K562 (cell line): ENCODE measurements at regions not wholly inside any gene's neighbourhood (a gene's known extent, or its start where the extent isn't known, plus 50 kb on each side); places are given as distances from the start of the nearest gene placed in this dataset.

ENCODE experiments used
- ETV5 ChIP-seq: sonication (generic); formaldehyde crosslinking; IDR thresholded peaks from 2 replicates; pipeline ENCODE4 v1.4.0; 2020; ENCODE audit warnings: low read depth, mild to moderate bottlenecking, missing genetic modification reagents
- HCFC1 ChIP-seq: IDR thresholded peaks from 2 replicates; pipeline ENCODE4 v1.6.1; 2012; ENCODE audit warnings: low read depth, low read length, improper control_type of control experiment
- HDAC8 ChIP-seq: fragments of 450-650 bp; IDR thresholded peaks from 2 replicates; pipeline ENCODE4 v1.6.1; 2016; ENCODE audit warnings: mild to moderate bottlenecking, missing genetic modification characterization, moderate library complexity, missing compliant biosample characterization
- MED1 ChIP-seq: sonication (generic); formaldehyde crosslinking; IDR thresholded peaks from 2 replicates; pipeline ENCODE4 v1.8.1; 2023; ENCODE audit warnings: missing genetic modification reagents, borderline replicate concordance
- NFE2 ChIP-seq: IDR thresholded peaks from 2 replicates; pipeline ENCODE4 v1.6.1; 2014; ENCODE audit warnings: antibody characterized with exemption, low read depth
- RBM15 ChIP-seq: fragments of 200-400 bp; formaldehyde crosslinking; IDR thresholded peaks from 2 replicates; pipeline ENCODE4 v1.6.1; 2018; ENCODE audit warnings: mild to moderate bottlenecking, low read length, moderate library complexity; ENCODE audit not compliant: insufficient read depth
- SIN3A ChIP-seq, 2 experiments: fragments of 150-350 bp in 1 of 2; IDR thresholded peaks; 2 replicates each; pipeline ENCODE4 v1.6.1; 2011 to 2016; ENCODE audit warnings: borderline replicate concordance in 2 of 2, low read depth in 2 of 2, low read length in 2 of 2, mild to moderate bottlenecking in 2 of 2, moderate library complexity in 2 of 2; ENCODE audit not compliant: control insufficient read depth in 1 of 2
- ZBTB1 ChIP-seq: sonication (generic); formaldehyde crosslinking; IDR thresholded peaks from 2 replicates; pipeline ENCODE4 v1.8.1; 2023; ENCODE audit warnings: missing genetic modification reagents, low read depth, mild to moderate bottlenecking, borderline replicate concordance
- TF ChIP-seq, protein P1 (sequence below), 2 experiments: fragments of 450-650 bp in 1 of 2; sonication (generic) in 1 of 2; formaldehyde crosslinking in 1 of 2; IDR thresholded peaks in 1 of 2; conservative IDR thresholded peaks in 1 of 2; 2 replicates each; pipeline versions ENCODE4 v1.6.1 to v1.8.1; 2016 to 2023; ENCODE audit warnings: mild to moderate bottlenecking in 2 of 2, moderate library complexity in 2 of 2, inconsistent platforms in 1 of 2, missing genetic modification reagents in 1 of 2

DNA sequence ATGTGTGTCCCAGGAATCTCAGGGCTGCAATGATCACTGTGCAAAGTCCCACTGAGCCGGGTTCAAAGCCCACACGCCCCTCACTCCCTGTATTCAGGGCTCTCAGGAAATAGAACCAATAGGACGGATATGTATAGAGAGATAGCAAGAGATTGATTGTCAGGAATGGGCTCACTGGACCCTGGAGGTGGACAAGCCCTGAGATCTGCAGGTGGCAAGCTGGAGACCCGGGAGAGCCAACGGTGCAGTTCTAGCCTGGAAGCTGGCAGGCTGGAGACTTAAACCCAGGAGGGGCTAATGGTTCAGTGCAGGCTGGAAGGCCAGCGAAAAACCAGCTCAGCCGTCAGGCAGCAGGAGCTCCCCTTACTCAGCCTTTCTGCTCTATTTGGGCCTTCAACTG, 52.8 kb upstream of the ADRA2C start:
- TF ChIP-seq ETV5 (no peak), ZBTB1 (no peak), HDAC8 (tag) (no peak), RBM15 (no peak), MED1 (no peak), SIN3A (IDR thresholded peaks at IDR 0.05; ENCODE audit: borderline replicate concordance in 2 of 2, control insufficient read depth in 1 of 2, low read depth in 2 of 2, low read length in 2 of 2) (no peak), HCFC1 (no peak), NFE2 (no peak)
- TF ChIP-seq, protein P1, sequence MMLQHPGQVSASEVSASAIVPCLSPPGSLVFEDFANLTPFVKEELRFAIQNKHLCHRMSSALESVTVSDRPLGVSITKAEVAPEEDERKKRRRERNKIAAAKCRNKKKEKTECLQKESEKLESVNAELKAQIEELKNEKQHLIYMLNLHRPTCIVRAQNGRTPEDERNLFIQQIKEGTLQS (IDR thresholded peaks at IDR 0.05) = no peak
- TF ChIP-seq, protein P1 (CRISPR knock-in tag; conservative IDR thresholded peaks at IDR 0.05) = no peak
